Ectodermal cell (in vitro differentiated cells): ENCODE measurements at regions not wholly inside any gene's neighbourhood (a gene's known extent, or its start where the extent isn't known, plus 50 kb on each side); places are given as distances from the start of the nearest gene placed in this dataset.

Source experiments
- H3K27ac ChIP-seq: 2 replicates; pipeline ENCODE4 v1.7.0; 2013; ENCODE audit warnings: mild to moderate bottlenecking, low read depth, low read length; ENCODE audit not compliant: insufficient read depth, poor library complexity, severe bottlenecking
- H3K27me3 ChIP-seq: 2 replicates; pipeline ENCODE4 v1.7.0; 2013; ENCODE audit warnings: mild to moderate bottlenecking, low read length; ENCODE audit not compliant: insufficient read depth, control insufficient read depth, poor library complexity, severe bottlenecking
- H3K36me3 ChIP-seq: one replicate; pipeline ENCODE4 v1.7.0; 2013; ENCODE audit warnings: low read length; ENCODE audit not compliant: control insufficient read depth, insufficient read depth
- H3K4me1 ChIP-seq: one replicate; pipeline ENCODE4 v1.7.0; 2013; ENCODE audit warnings: low read length; ENCODE audit not compliant: control insufficient read depth, insufficient read depth
- H3K4me3 ChIP-seq: 2 replicates; pipeline ENCODE4 v1.7.0; 2013; ENCODE audit warnings: low read depth, low read length, control low read depth; ENCODE audit not compliant: insufficient read depth
- H3K9me3 ChIP-seq: 2 replicates; pipeline ENCODE4 v1.7.0; 2013; ENCODE audit warnings: mild to moderate bottlenecking, low read length, moderate library complexity; ENCODE audit not compliant: control insufficient read depth
- WGBS, 2 experiments: methylation state at CpG; one replicate each; pipeline ENCODE4 v1.1.7; 2013; ENCODE audit warnings: missing lambda C conversion rate in 2 of 2; 5-methylcytosine and 5-hydroxymethylcytosine counted together

DNA sequence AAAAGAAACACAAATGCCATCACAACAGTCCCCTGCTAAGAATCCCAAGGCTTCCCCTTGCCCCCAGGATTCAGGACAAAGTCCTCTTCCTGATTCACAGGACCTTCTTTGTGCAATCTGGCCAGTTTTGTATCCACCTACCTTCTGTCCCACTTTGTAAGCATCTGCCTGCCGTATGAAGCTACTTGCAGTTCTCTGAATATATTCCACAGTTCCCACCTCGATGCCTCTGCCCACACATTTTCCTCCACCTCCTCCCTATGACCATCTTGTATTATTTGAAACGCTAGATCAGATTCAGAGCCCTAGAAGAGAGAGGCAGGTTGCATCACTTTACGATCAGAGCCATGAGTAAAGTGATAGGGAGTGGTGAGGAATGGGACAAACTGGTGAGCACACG is 159.2 kb upstream of the XYLT1 start:
- Histone ChIP-seq H3K4me3 (no peak overlapping the region), H3K27me3 (no peaks in the 10 kb centered on the region), H3K9me3 (no peaks in the 10 kb centered on the region), H3K36me3 (no peaks in the 10 kb centered on the region), H3K27ac (no peak overlapping the region), H3K4me1 (no peaks in the 10 kb centered on the region)
- 89% methylated on average over 5 of the region's 5 CpGs for WGBS, 2 experiments

DNA sequence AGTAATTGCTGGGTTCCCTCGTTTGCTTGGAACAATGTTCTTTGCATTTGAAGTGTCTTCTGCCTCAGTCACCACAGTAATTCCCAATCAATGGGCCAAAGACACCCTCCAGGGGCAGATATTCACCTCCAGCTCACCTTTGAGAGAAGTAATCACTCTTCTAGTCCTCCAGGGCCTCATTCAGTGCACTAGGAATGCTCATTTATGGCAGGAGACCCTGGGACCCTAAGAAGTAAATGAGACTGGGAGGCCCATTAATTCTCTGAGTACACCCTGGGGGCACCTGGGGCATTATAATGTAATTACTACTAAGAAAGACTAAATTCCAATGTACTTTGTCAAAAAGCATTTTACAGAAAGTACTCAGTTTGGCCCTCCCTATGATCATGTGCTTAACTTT is 158.2 kb upstream of the XYLT1 start:
- H3K27me3 ChIP-seq: no peaks in the 10 kb centered on the region
- H3K27ac ChIP-seq: no peak overlapping the region
- 69 to 71% methylated on average over 1 of the region's 1 CpG for WGBS, 2 experiments
- H3K36me3 ChIP-seq: no peaks in the 10 kb centered on the region
- no peaks in the 10 kb centered on the region for H3K9me3 ChIP-seq
- no peaks in the 10 kb centered on the region for H3K4me1 ChIP-seq
- no peak overlapping the region for H3K4me3 ChIP-seq

DNA sequence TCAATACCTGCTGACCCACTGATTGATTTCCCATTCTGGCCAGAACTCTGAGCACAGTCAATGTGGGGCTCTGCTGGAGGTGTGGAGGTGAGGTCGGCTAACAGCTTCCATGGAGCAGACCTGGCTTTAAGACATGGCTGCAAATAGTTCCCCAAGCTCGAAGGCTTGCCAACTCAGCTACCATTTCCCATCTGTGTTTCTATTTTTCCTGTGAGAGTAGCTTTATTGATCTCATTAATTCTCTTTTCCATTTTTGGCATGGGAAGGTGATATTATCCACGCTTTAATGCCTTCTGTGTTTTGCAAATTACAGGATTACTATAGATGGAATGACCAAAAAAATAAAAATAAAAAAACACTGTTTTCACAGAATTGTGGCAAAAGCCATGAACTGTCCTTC is 151.6 kb upstream of the XYLT1 start:
- Histone ChIP-seq H3K27ac (no peak overlapping the region), H3K27me3 (no peaks in the 10 kb centered on the region)
- 96 to 97% methylated on average over 2 of the region's 3 CpGs for whole genome bisulfite sequencing, 2 experiments

GRCh38 chr16:17619261-17619660 is 148.5 kb upstream of the XYLT1 start:
- H3K9me3 ChIP-seq: no peaks in the 10 kb centered on the region
- H3K36me3 ChIP-seq: no peaks in the 10 kb centered on the region
- H3K4me1 ChIP-seq: no peaks in the 10 kb centered on the region
- 90 to 92% methylated on average over 8 of the region's 8 CpGs for WGBS, 2 experiments
- H3K27ac ChIP-seq: no peak overlapping the region
- H3K4me3 ChIP-seq: no peak overlapping the region
- H3K27me3 ChIP-seq: no peaks in the 10 kb centered on the region

More for the DNA sequence above, 151.6 kb upstream of the XYLT1 start:
- no peak overlapping the region for H3K4me3 ChIP-seq
- H3K9me3 ChIP-seq: no peaks in the 10 kb centered on the region
- no peaks in the 10 kb centered on the region for H3K36me3 ChIP-seq
- H3K4me1 ChIP-seq: no peaks in the 10 kb centered on the region

- Histone ChIP-seq H3K4me1 (no peaks in the 10 kb centered on the region), H3K9me3 (no peaks in the 10 kb centered on the region), H3K27ac (no peak overlapping the region), H3K4me3 (no peak overlapping the region), H3K27me3 (no peaks in the 10 kb centered on the region), H3K36me3 (no peaks in the 10 kb centered on the region)
- WGBS, 2 experiments: 89 to 94% methylated on average over 4 of the region's 4 CpGs
Measured at GRCh38 chr16:17617021-17617552, 146.3 kb upstream of the XYLT1 start.

DNA sequence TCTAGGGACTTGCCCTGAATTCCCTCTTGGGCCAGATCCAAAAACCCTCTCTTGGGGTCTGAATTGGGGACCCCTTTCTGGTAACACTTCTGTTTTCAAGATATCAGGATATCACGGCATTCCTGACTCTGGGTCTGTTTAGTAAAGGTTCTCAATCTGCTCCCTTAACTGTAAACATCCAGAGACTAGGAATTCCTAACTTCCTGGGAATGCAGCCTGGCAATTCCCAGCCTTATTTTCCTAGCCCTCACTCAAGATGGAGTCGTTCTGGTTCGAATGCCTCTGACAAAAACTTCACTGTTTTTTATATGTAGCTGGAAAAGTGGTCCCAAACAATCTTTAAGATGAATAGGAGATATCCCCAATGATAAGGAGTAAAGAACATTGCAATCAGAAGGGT is 141.6 kb upstream of the XYLT1 start:
- H3K4me3 ChIP-seq: no peak overlapping the region
- no peaks in the 10 kb centered on the region for H3K36me3 ChIP-seq
- H3K27me3 ChIP-seq: no peaks in the 10 kb centered on the region
- WGBS, 2 experiments: 87 to 96% methylated on average over 3 of the region's 3 CpGs
- no peak overlapping the region for H3K27ac ChIP-seq
- no peaks in the 10 kb centered on the region for H3K9me3 ChIP-seq
- no peaks in the 10 kb centered on the region for H3K4me1 ChIP-seq

GRCh38 chr16:17607609-17608008 is 136.8 kb upstream of the XYLT1 start:
- H3K36me3 ChIP-seq: no peaks in the 10 kb centered on the region
- WGBS, 2 experiments: 93% methylated on average over 6 of the region's 6 CpGs
- no peak overlapping the region for H3K4me3 ChIP-seq
- H3K4me1 ChIP-seq: no peaks in the 10 kb centered on the region
- H3K27ac ChIP-seq: no peak overlapping the region
- H3K9me3 ChIP-seq: no peaks in the 10 kb centered on the region
- H3K27me3 ChIP-seq: no peaks in the 10 kb centered on the region

GRCh38 chr16:17607075-17607509 is 136.3 kb upstream of the XYLT1 start:
- H3K27me3 ChIP-seq: no peaks in the 10 kb centered on the region

DNA sequence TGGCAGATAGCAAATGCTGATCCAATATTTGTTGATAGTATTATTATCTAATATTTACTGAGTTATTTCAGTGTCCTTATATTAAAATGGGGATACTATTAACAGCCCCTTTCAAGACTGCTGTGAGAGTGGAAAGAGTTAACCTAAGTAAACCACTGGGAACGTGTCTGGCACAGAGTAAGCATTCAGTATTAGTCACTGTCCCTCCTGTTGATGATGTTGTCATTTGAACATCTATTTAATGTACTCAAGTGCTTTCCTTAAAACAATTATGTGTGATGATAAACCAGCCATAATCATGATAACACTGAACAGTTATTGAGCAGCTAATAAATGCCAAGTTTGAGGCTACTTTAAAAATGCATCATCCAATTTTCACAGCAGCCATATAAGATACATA is 135.7 kb upstream of the XYLT1 start:
- no peaks in the 10 kb centered on the region for H3K36me3 ChIP-seq
- H3K4me3 ChIP-seq: no peak overlapping the region
- no peak overlapping the region for H3K27ac ChIP-seq
- no peaks in the 10 kb centered on the region for H3K9me3 ChIP-seq
- H3K4me1 ChIP-seq: no peaks in the 10 kb centered on the region
- 45 to 60% methylated on average over 1 of the region's 1 CpG for WGBS, 2 experiments
- no peaks in the 10 kb centered on the region for H3K27me3 ChIP-seq

More at GRCh38 chr16:17607075-17607509, 136.3 kb upstream of the XYLT1 start:
- no peak overlapping the region for H3K4me3 ChIP-seq
- H3K27ac ChIP-seq: no peak overlapping the region
- no peaks in the 10 kb centered on the region for H3K36me3 ChIP-seq
- no peaks in the 10 kb centered on the region for H3K4me1 ChIP-seq
- no peaks in the 10 kb centered on the region for H3K9me3 ChIP-seq
- 64 to 73% methylated on average over 2 to 4 of the region's 4 CpGs for WGBS, 2 experiments

GRCh38 chr16:17605784-17606183 is 135.0 kb upstream of the XYLT1 start:
- H3K27ac ChIP-seq: no peak overlapping the region
- no peak overlapping the region for H3K4me3 ChIP-seq
- no peaks in the 10 kb centered on the region for H3K9me3 ChIP-seq
- H3K36me3 ChIP-seq: no peaks in the 10 kb centered on the region
- no peaks in the 10 kb centered on the region for H3K27me3 ChIP-seq
- 88 to 93% methylated on average over 2 to 3 of the region's 4 CpGs for WGBS, 2 experiments
- H3K4me1 ChIP-seq: no peaks in the 10 kb centered on the region

GRCh38 chr16:17603626-17604025 is 132.9 kb upstream of the XYLT1 start:
- Histone ChIP-seq H3K27me3 (no peaks in the 10 kb centered on the region), H3K4me3 (no peak overlapping the region), H3K9me3 (no peaks in the 10 kb centered on the region), H3K4me1 (no peaks in the 10 kb centered on the region), H3K27ac (no peak overlapping the region), H3K36me3 (no peaks in the 10 kb centered on the region)
- WGBS, 2 experiments: 83 to 100% methylated on average over 1 of the region's 1 CpG
